Astrocyte of the spinal cord (primary cell): ENCODE measurements at regions not wholly inside any gene's neighbourhood (a gene's known extent, or its start where the extent isn't known, plus 50 kb on each side); places are given as distances from the start of the nearest gene placed in this dataset.

Source experiments
- DNase-seq: peaks from one replicate; pipeline ENCODE4 v3.0.0; 2011; ENCODE audit warnings: low read depth, low spot score
- H3K4me3 ChIP-seq: 2 replicates; pipeline ENCODE4 v1.5.1; 2011; ENCODE audit warnings: low read depth, mild to moderate bottlenecking, low read length, moderate library complexity
- CTCF ChIP-seq: IDR thresholded peaks from 2 replicates; pipeline ENCODE4 v1.5.1; 2012; ENCODE audit warnings: low read depth, mild to moderate bottlenecking, low read length, inconsistent platforms
- in situ Hi-C: cut with HindIII; loops from 2 replicates; pipeline ENCODE4 v1.10.0; 2017; ENCODE audit warnings: low sequenced_read_pairs

DNA sequence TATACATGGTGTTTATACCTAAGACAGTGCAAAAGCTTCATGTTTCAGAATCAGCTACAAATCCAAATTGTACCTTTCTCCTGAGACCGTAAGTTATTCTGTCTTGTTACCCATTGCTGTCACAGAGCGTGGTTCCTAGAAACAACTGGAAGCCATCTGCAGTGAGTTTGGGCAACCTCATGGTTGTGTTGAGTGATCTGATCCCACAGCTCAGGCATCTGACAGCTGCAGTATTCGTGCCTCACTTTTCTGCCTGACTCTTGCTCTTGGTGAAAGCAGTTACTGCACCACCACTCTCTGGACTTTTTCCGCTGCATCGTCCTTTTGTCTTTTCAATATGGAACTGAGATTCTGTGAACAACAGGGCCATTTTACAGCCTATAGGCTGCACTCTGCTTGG, 752.6 kb downstream of the MAFB start:
- in situ Hi-C loops, result no loop called here
- TF ChIP-seq CTCF, result no peak
- DNase-seq, result no peak
- no peak overlapping the region for H3K4me3 ChIP-seq

- no peak for DNase-seq
- in situ Hi-C loops, result no loop called here
- TF ChIP-seq CTCF, result no peak
- no peak overlapping the region for H3K4me3 ChIP-seq
These were observed 753.1 kb downstream of the MAFB start for GRCh38 chr20:39935901-39936300.

GRCh38 chr20:39916236-39916765, 772.7 kb downstream of the MAFB start:
- H3K4me3 ChIP-seq, result no peak overlapping the region
- TF ChIP-seq CTCF, result no peak
- no peak for DNase-seq
- in situ Hi-C loops, result no loop called here

GRCh38 chr20:39913274-39913673, 775.8 kb downstream of the MAFB start:
- no peak for DNase-seq
- in situ Hi-C loops, result no loop called here
- no peak overlapping the region for H3K4me3 ChIP-seq
- TF ChIP-seq CTCF, result no peak

DNA sequence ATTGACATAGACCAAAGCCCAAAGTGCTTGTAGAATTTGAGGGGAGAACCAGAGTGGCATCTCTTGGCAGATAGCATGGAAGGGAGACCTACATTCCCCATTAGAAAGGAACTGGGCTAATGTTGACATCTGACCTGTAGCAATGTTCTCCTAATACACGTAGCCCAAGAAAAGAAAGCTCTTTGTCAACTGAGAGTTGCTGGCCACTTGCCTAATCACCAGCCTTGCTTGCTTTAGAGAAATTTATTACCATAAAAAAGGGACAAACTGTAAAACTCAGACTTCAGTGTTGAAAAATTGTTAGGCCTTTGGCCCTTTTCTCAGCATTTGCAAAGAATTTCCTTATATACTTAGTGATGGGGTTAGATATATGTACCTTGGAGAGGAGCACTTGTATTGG, 777.5 kb downstream of the MAFB start:
- no peak for DNase-seq
- TF ChIP-seq CTCF, result no peak
- in situ Hi-C loops, result no loop called here
- H3K4me3 ChIP-seq, result no peak overlapping the region

- no peak for DNase-seq
- H3K4me3 ChIP-seq, result no peak overlapping the region
- no peak for TF ChIP-seq CTCF
- in situ Hi-C loops, result no loop called here
These were observed 778.5 kb downstream of the MAFB start for GRCh38 chr20:39910536-39910935.

- H3K4me3 ChIP-seq, result no peak overlapping the region
- in situ Hi-C loops, result no loop called here
- TF ChIP-seq CTCF, result no peak
These were observed 779.6 kb downstream of the MAFB start for GRCh38 chr20:39909447-39909846.

More at GRCh38 chr20:39909447-39909846, 779.6 kb downstream of the MAFB start:
- DNase-seq, result no peak
